Neural crest cell (in vitro differentiated cells): ENCODE measurements at regions not wholly inside any gene's neighbourhood (a gene's known extent, or its start where the extent isn't known, plus 50 kb on each side); places are given as distances from the start of the nearest gene placed in this dataset.

Experiments used
- DNase-seq: peaks from one replicate; pipeline ENCODE4 v3.0.0; 2021; ENCODE audit warnings: low read depth, mixed read lengths, low spot score
- H3K27ac Mint-ChIP-seq: one replicate; pipeline ENCODE4 v1.8.0; 2021; ENCODE audit warnings: mild to moderate bottlenecking, mixed read lengths; ENCODE audit not compliant: unreplicated experiment
- H3K27me3 Mint-ChIP-seq: 2 replicates; pipeline ENCODE4 v1.8.0; 2021; ENCODE audit warnings: low read depth, mild to moderate bottlenecking, mixed read lengths
- H3K36me3 Mint-ChIP-seq: 2 replicates; pipeline ENCODE4 v1.8.0; 2021; ENCODE audit warnings: low read depth, mild to moderate bottlenecking, mixed read lengths
- H3K4me1 Mint-ChIP-seq: 2 replicates; pipeline ENCODE4 v1.8.0; 2021; ENCODE audit warnings: mixed read lengths
- H3K4me3 Mint-ChIP-seq: one replicate; pipeline ENCODE4 v1.8.0; 2021; ENCODE audit warnings: mild to moderate bottlenecking, mixed read lengths
- H3K9me3 Mint-ChIP-seq: 2 replicates; pipeline ENCODE4 v1.8.0; 2021; ENCODE audit warnings: mixed read lengths
- TF ChIP-seq, protein P1 (sequence below): fragments of 200-600 bp; sonication (generic); conservative IDR thresholded peaks from 2 replicates; pipeline ENCODE4 v1.5.0; 2021; ENCODE audit warnings: antibody characterized with exemption, mild to moderate bottlenecking

DNA sequence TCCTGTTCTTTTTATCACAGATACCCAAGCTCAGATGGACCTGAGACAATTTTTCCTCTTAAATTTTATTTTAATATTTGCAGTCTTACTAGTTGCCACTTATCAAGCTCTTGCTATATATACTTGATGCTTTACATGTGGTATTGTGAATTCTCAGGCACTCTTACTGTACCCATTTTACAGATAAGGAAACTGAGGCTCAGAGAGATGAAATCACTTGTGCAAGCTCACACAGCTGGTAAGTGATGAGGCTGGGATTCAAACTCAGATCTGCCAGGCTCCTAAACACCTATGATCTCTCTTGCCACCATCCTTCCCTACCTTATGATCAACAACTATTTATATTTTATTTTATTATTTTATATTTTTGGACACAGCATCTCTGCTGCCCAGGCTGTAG is 133.0 kb upstream of the LHX5 start:
- DNase-seq = no peak
- H3K9me3 Mint-ChIP-seq = peaks cover 2% of the 10 kb centered on the region
- no peaks in the 10 kb centered on the region for H3K36me3 Mint-ChIP-seq
- peaks cover 84% of the 10 kb centered on the region for H3K27me3 Mint-ChIP-seq
- H3K4me1 Mint-ChIP-seq = peaks cover 2% of the 10 kb centered on the region
- H3K4me3 Mint-ChIP-seq = no peak overlapping the region
- H3K27ac Mint-ChIP-seq = no peak overlapping the region
- TF ChIP-seq, protein P1, sequence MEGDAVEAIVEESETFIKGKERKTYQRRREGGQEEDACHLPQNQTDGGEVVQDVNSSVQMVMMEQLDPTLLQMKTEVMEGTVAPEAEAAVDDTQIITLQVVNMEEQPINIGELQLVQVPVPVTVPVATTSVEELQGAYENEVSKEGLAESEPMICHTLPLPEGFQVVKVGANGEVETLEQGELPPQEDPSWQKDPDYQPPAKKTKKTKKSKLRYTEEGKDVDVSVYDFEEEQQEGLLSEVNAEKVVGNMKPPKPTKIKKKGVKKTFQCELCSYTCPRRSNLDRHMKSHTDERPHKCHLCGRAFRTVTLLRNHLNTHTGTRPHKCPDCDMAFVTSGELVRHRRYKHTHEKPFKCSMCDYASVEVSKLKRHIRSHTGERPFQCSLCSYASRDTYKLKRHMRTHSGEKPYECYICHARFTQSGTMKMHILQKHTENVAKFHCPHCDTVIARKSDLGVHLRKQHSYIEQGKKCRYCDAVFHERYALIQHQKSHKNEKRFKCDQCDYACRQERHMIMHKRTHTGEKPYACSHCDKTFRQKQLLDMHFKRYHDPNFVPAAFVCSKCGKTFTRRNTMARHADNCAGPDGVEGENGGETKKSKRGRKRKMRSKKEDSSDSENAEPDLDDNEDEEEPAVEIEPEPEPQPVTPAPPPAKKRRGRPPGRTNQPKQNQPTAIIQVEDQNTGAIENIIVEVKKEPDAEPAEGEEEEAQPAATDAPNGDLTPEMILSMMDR = no peak

DNA sequence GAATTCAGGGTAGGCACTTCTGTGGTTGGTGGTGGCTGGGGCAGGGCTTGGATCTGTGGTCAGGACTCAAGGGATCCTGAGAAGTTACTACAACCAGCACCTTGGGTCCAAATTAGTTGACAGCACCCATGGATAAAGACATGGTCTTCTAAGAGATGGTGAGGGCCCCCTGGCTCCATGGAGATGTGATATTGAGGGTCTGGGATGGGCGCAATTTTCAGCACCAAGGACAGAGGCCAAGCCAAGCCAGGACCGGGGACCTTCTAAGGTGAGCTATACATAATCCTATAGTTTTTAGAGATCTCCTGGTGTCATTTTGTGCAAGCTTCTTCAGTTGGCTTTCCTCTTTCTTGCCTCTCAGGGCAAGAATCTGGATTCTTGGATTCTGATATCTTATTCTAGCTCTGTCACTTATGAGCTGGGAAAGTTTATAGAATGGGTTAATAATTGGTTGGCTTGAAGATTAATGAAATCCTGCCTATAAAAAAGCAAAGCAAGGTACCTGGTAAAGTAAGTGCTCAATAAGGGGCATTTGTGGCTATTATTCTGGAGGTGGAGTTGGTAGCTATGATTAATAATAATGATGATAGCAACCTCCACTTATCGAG is 130.1 kb upstream of the LHX5 start:
- Mint-ChIP-seq H3K9me3 (no peaks in the 10 kb centered on the region), H3K4me3 (no peak overlapping the region), H3K27ac (no peak overlapping the region), H3K36me3 (no peaks in the 10 kb centered on the region), H3K27me3 (peaks cover 92% of the 10 kb centered on the region), H3K4me1 (no peaks in the 10 kb centered on the region)
- TF ChIP-seq, protein P1 = no peak
- peak; percentile 50 for DNase-seq

DNA sequence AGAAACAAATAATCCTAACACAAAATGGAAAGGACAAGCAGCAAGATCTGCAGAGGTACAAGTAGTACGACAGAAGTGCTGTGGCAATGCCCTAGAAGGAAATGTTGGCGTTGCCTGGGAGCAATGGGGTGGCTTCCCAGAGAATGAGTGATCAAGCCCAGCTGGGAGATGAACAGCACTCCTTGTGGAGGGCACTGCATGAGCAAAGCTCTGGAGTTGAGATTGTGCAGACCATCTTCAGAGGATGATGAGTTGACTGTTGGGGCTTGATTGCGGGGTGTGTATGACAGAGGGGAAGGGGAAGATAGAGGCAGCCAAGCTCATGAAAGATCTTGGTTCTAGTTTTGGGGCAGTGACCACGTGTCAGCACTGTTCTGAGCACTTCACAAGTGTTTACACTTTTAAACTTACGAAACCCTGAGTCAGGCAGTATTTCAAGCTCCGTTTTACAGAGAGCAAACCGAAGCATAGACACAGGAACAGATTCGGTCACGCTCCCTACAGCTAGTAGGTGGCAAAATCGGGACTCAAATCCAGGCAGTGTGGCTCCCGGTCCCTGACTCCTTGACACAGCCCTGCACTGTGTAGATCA is 127.2 kb upstream of the LHX5 start:
- Mint-ChIP-seq H3K36me3 (no peaks in the 10 kb centered on the region), H3K4me3 (no peak overlapping the region), H3K4me1 (no peaks in the 10 kb centered on the region), H3K9me3 (no peaks in the 10 kb centered on the region), H3K27me3 (peaks cover 94% of the 10 kb centered on the region), H3K27ac (no peak overlapping the region)
- no peak for DNase-seq
- TF ChIP-seq, protein P1 = no peak

DNA sequence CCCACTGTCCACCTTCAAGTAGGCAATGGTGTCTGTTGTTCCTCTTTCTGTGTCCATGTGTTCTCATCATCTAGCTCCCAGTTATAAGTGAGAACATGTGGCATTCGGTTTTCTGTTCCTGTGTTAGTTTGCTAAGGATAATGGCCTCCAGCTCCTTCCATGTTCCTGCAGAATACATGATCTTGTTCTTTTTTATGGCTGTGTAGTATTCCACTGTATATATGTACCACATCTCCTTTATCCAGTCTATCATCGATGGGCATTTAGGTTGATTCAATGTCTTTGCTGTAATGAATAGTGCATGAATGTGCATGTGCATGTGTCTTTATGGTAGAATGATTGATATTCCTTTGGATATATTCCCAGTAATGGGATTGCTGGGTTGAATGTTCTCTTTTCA is 123.3 kb upstream of the LHX5 start:
- TF ChIP-seq, protein P1 = no peak
- Mint-ChIP-seq H3K27ac (no peak overlapping the region), H3K4me1 (peaks cover 3% of the 10 kb centered on the region), H3K27me3 (peaks cover 96% of the 10 kb centered on the region), H3K9me3 (no peaks in the 10 kb centered on the region), H3K36me3 (no peaks in the 10 kb centered on the region), H3K4me3 (no peak overlapping the region)
- no peak for DNase-seq

DNA sequence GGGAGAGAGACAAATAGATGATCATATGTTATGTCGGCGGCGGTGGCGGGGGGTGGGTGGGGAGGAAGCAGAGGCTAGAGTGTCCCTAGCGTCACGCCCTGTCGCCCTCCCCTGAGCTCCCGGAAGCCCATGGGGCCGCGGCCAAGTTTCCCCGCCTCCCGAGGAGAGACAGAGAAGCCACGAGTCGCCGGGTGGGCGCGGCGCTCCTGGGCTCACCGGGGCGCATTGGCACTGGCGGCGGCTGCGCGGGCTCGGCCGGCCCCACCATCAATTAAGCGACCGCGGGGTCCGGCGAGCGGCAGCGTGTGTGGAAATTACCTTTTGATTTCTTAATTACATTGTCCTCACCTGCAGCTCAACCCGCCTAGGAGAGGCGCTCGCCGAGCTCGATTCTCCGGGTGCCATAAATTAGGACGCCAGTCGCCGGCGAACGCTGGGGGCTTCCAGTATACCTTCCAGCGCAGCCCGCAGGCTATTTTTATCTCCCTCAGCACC is 119.9 kb upstream of the LHX5 start:
- DNase-seq = no peak
- TF ChIP-seq, protein P1 = no peak
- Mint-ChIP-seq H3K27me3 (peaks cover 97% of the 10 kb centered on the region), H3K4me3 (peak overlapping the region; percentile 22), H3K36me3 (no peaks in the 10 kb centered on the region), H3K9me3 (peaks cover 8% of the 10 kb centered on the region), H3K4me1 (peaks cover 3% of the 10 kb centered on the region), H3K27ac (no peak overlapping the region)
